Aorta (tissue), 5 donors: ENCODE measurements at regions not wholly inside any gene's neighbourhood (a gene's known extent, or its start where the extent isn't known, plus 50 kb on each side); places are given as distances from the start of the nearest gene placed in this dataset.
"Not testable (repeated sequence)": the region's sequence is repeated elsewhere in the genome, so short reads cannot be mapped to it uniquely, and the experiment has no call there.

Experiments
- ATAC-seq: fragments of 200-7000 bp; cut with Tn5 transposase; one replicate; pipeline ENCODE4 v1.9.1; 2022; ENCODE audit warnings: moderate library complexity; ENCODE audit not compliant: low FRiP score
- DNase-seq, 2 donors: peaks; one replicate each; pipeline ENCODE4 v3.0.0-alpha.2; 2020
- H3K27ac ChIP-seq, 2 donors: one replicate each; pipeline ENCODE4 v1.5.1; 2013; ENCODE audit warnings: low read length in 2 of 2, mild to moderate bottlenecking in 2 of 2, moderate library complexity in 2 of 2, control low read depth in 1 of 2, inconsistent platforms in 1 of 2, low read depth in 1 of 2
- H3K27me3 ChIP-seq, 2 donors: one replicate each; pipeline ENCODE4 v1.6.1; 2013; ENCODE audit warnings: control low read depth in 1 of 2, low read length in 1 of 2, mild to moderate bottlenecking in 1 of 2, moderate library complexity in 1 of 2; ENCODE audit not compliant: insufficient read depth in 2 of 2, control insufficient read depth in 1 of 2
- H3K36me3 ChIP-seq, 2 donors: one replicate each; pipeline ENCODE4 v1.6.1; 2013; ENCODE audit warnings: control low read depth in 1 of 2, low read length in 1 of 2, mild to moderate bottlenecking in 1 of 2; ENCODE audit not compliant: insufficient read depth in 2 of 2, control insufficient read depth in 1 of 2
- H3K4me1 ChIP-seq, 2 donors: one replicate each; pipeline ENCODE4 v1.6.1; 2013; ENCODE audit warnings: low read length in 2 of 2, control low read depth in 1 of 2, mild to moderate bottlenecking in 1 of 2, moderate library complexity in 1 of 2; ENCODE audit not compliant: insufficient read depth in 2 of 2, control insufficient read depth in 1 of 2
- H3K4me3 ChIP-seq, 2 donors: one replicate each; pipeline ENCODE4 v1.5.1; 2013; ENCODE audit warnings: low read length in 2 of 2, control low read depth in 1 of 2, mild to moderate bottlenecking in 1 of 2
- H3K9me3 ChIP-seq: one replicate; pipeline ENCODE4 v1.6.1; 2013; ENCODE audit warnings: mild to moderate bottlenecking, low read length; ENCODE audit not compliant: control insufficient read depth
- WGBS, 2 donors: extraction: QIAGEN DNeasy Blood & Tissue Kit; methylation state at CpG; one replicate each; pipeline ENCODE4 v1.1.7; 2013; 5-methylcytosine and 5-hydroxymethylcytosine counted together
- intact Hi-C, 2 donors: fragments of 100-400 bp; cut with DNase I; formaldehyde crosslinking; loops; one replicate each; pipeline versions ENCODE4 v1.14.2 to v1.15.0; 2022
- donor health status: healthy with polysubstance abuse.
- donor health status: Bipolar disorder and iron deficiency.
- donor health status: DM: no; HTN: no; CAD: no.
- donor health status: DM: no; HTN: no; CAD: no.
- donor health status: DM: yes; HTN: yes; CAD: no.

GRCh38 chr2:239648607-239649006 lies 247.8 kb upstream of the HDAC4 start:
- WGBS, 2 donors, result 84 to 85% methylated on average over 2 of the region's 2 CpGs
- Histone ChIP-seq H3K4me1 (no peaks in the 10 kb centered on the region), H3K27me3 (no peaks in the 10 kb centered on the region), H3K9me3 (peaks cover 1% of the 10 kb centered on the region), H3K4me3 (no peak overlapping the region), H3K36me3 (no peaks in the 10 kb centered on the region), H3K27ac (no peak overlapping the region)
- DNase-seq (no peak), ATAC-seq (no peak)
- intact Hi-C loops, result no loop called here

DNA sequence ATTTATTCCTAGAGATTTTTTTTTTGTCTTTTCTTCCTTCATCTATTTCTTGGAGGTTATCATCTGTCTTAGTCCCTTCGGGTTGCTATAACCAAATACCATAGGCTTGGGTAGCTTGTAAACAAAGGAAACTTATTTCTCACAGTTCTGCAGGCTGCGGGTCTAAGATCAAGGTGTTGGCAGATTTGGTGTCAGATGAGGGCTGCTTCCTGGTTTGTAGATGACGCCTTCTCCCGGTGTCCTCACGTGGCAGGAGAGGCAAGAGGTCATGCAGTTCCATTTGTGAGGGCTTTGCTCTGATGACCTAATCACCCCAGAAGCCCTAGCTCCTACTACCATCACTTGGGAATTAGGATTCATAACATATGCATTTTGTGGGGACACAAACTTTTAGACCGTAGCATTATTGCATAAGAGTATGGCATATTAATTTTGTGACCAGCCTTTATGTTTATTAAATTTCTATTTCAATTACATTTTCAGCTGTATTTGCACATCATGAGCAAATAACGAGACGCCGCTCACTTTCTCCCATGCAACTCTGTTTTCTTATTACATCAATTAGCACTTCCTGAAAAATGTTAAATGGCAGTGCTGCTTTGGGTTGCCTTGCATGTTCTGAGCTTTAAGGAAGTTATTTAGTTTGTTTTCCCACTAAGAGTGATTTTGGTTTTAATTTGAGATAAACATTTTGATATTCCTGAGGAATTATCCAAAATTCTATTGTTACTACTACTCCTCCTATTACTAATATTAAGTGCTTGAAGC lies 246.4 kb upstream of the HDAC4 start:
- Histone ChIP-seq H3K36me3 (no peaks in the 10 kb centered on the region), H3K4me1 (no peaks in the 10 kb centered on the region), H3K9me3 (peaks cover 1% of the 10 kb centered on the region), H3K27me3 (no peaks in the 10 kb centered on the region), H3K4me3 (no peak overlapping the region), H3K27ac (no peak overlapping the region)
- no peak for DNase-seq
- ATAC-seq, result no peak
- intact Hi-C loops, result no loop called here
- 51 to 59% methylated on average over 9 of the region's 9 CpGs for WGBS, 2 donors

DNA sequence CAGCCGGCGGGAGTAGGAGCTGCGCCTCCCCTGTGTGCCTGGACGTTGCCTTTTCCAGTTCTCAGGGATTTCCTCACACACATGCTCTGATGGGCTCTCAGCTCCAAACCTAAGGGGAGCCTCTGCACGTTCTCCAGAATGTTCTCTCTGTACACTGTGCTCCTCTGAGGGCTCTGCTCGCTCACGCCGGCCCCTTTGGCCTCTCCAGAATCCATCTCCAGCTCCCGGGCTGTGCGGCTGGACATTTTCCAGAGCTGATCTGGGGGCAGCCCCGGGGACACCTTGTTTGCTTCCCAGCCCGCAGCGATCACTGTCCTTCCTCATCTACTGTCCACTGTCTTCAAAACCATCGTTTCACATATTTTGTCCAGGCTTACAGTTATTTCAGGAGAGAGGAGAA lies 245.4 kb upstream of the HDAC4 start:
- Histone ChIP-seq H3K4me3 (no peak overlapping the region), H3K27ac (no peak overlapping the region), H3K4me1 (no peaks in the 10 kb centered on the region), H3K27me3 (no peaks in the 10 kb centered on the region), H3K9me3 (peaks cover 1% of the 10 kb centered on the region), H3K36me3 (no peaks in the 10 kb centered on the region)
- DNase-seq, result no peak
- whole genome bisulfite sequencing, 2 donors, result 74 to 79% methylated on average over 14 of the region's 14 CpGs
- intact Hi-C loops, result no loop called here
- no peak for ATAC-seq

DNA sequence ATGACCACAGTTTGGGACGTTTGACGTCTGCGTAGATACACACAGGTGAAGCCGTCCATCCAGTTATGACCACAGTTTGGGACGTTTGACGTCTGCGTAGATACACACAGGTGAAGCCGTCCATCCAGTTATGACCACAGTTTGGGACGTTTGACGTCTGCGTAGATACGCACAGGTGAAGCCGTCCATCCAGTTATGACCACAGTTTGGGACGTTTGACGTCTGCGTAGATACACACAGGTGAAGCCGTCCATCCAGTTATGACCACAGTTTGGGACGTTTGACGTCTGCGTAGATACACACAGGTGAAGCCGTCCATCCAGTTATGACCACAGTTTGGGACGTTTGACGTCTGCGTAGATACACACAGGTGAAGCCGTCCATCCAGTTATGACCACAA lies 243.8 kb upstream of the HDAC4 start:
- H3K27me3 ChIP-seq, H3K4me1 ChIP-seq, H3K9me3 ChIP-seq, intact Hi-C loops, DNase-seq, H3K27ac ChIP-seq, H3K4me3 ChIP-seq, ATAC-seq, H3K36me3 ChIP-seq: not testable (repeated sequence)
- 85 to 94% methylated on average over 9 to 11 of the region's 25 CpGs for WGBS, 2 donors

- no peaks in the 10 kb centered on the region for H3K9me3 ChIP-seq
- no peaks in the 10 kb centered on the region for H3K36me3 ChIP-seq
- no peak overlapping the region for H3K4me3 ChIP-seq
- DNase-seq (no peak), ATAC-seq (no peak)
- H3K4me1 ChIP-seq, result no peaks in the 10 kb centered on the region
- H3K27me3 ChIP-seq, result no peaks in the 10 kb centered on the region
- H3K27ac ChIP-seq, result no peak overlapping the region
- 41 to 42% methylated on average over 7 of the region's 7 CpGs for WGBS, 2 donors
- intact Hi-C loops, result no loop called here
Measured at GRCh38 chr2:239644011-239644410, 243.2 kb upstream of the HDAC4 start.

DNA sequence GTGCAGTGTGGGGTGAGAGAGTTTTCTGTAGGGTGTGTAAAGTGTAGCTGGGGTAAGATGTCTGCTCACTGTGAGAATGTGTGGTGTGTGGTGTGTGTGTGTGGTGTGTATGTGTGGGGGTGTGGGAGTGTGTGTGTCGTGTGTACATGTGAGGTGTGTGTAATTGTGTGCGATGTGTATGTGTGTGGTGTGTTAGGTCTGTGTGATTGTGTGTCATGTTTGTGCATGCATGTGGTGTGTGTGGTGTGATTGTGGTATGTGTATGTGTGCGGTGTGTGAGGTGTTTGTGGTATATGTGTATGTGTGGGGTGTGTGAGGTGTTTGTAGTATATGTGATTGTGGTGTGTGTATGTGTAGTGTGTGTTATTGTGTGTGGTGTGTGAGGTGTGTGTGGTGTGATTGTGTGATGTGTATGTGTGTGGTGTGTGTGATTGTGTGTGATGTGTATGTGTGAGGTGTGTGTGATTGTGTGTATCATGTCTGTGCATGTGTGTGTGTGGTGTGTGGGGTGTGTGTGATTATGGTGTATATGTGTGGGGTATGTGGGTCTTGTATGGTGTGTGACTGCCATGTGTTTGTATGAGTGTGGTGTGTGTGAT lies 241.7 kb upstream of the HDAC4 start:
- DNase-seq (no peak), ATAC-seq (no peak)
- H3K9me3 ChIP-seq, result no peaks in the 10 kb centered on the region
- H3K36me3 ChIP-seq, result no peaks in the 10 kb centered on the region
- H3K27me3 ChIP-seq, result no peaks in the 10 kb centered on the region
- intact Hi-C loops, result no loop called here
- no peak overlapping the region for H3K27ac ChIP-seq
- H3K4me1 ChIP-seq, result no peaks in the 10 kb centered on the region
- 78 to 81% methylated on average over 3 of the region's 3 CpGs for WGBS, 2 donors
- H3K4me3 ChIP-seq, result no peak overlapping the region

DNA sequence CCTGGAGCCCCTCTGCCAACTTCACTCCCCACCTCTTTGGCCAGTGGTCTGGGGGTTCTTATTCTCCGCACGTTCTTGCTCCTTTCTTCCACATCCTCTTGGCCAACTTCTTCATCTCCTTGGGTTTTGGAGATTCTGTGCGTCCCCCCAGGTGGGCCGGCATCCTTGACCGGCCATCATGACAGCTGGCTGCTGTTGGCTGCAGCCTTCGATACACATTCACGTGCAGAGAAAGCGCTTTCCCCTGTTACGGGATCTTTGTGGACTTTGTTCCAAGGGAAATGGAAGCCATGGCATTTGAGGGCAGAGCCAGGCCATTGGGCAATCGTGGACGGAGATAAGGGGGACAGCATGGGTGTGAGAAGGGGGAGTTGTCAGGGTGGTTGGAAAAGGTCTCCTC lies 241.1 kb upstream of the HDAC4 start:
- H3K27ac ChIP-seq, H3K4me1 ChIP-seq, DNase-seq, H3K27me3 ChIP-seq, H3K9me3 ChIP-seq, intact Hi-C loops, H3K4me3 ChIP-seq, ATAC-seq, H3K36me3 ChIP-seq: not testable (repeated sequence)
- 77 to 81% methylated on average over 10 to 11 of the region's 11 CpGs for WGBS, 2 donors

DNA sequence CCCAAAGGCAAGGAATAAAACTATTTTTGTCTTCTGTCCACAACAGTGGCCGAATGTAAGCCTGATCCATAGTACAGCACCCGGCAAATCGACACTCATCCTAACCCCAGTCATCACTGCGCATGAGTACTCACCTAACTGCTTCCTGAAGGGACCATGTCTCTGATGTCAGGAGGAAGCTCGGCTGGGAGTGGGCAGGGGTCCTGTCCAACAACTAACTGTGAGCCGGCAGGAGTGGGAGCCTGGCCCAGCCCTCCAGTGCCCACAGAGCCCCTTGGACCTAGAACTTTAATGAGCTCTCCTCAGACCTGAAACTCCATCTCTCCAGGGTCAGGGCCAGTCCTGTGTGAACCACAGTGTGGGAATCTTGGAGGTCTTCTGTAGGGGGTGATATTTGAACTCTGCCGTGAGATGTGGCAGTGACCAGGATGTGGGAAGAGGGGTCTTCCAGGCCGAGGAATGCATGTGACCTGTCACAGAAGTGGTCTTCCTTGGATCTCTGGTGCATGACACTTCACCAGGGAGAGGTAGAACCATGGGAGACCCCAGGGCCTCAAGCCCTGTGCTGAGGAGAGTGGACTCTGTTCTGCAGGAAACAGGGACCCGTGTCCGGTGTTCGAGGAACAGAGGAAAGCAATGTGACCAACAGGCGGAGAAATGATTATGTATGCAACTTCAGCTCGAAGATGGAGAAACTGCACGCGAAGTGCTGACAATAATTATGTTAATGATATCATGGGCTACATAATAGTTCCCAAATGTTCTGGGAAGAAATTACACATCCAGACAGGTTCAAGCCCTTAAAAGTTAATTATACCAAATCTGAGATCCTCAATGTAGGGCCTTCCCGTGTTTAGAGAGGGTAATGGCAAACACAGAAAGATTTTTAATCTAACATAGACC lies 240.1 kb upstream of the HDAC4 start:
- Histone ChIP-seq H3K9me3 (peaks cover 2% of the 10 kb centered on the region), H3K36me3 (no peaks in the 10 kb centered on the region), H3K4me1 (no peaks in the 10 kb centered on the region), H3K27ac (no peak overlapping the region), H3K4me3 (no peak overlapping the region), H3K27me3 (no peaks in the 10 kb centered on the region)
- DNase-seq, result no peak
- WGBS, 2 donors, result 86 to 89% methylated on average over 16 of the region's 16 CpGs
- intact Hi-C loops, result no loop called here
- no peak for ATAC-seq
